Spleen (tissue), 7 donors: ENCODE measurements at regions not wholly inside any gene's neighbourhood (a gene's known extent, or its start where the extent isn't known, plus 50 kb on each side); places are given as distances from the start of the nearest gene placed in this dataset.

ENCODE experiments used
- POLR2A ChIP-seq, 3 donors: fragments of 450-650 bp; IDR thresholded peaks; one replicate each; pipeline ENCODE4 v1.5.1; 2017; ENCODE audit warnings: antibody characterized with exemption in 3 of 3, mild to moderate bottlenecking in 1 of 3
- TF ChIP-seq, protein P1 (sequence below), 11 experiments: fragments of 200-600 bp in 7 of 11; fragments of 450-650 bp in 4 of 11; sonication (generic) in 4 of 11; IDR thresholded peaks in 8 of 11; conservative IDR thresholded peaks in 3 of 11; 1 replicate in 7 of 11; 2 replicates in 4 of 11; pipeline versions ENCODE4 v1.4.0 to v1.8.0; 2016 to 2021; ENCODE audit warnings: antibody characterized with exemption in 11 of 11, inconsistent platforms in 4 of 11, mild to moderate bottlenecking in 1 of 11
- donor health status: DM: no; HTN: no; CAD: no; lungs with moderate emphysema.
- donor health status: DM: no; HTN: no; CAD: no.
- donor health status: DM: no; HTN: no; CAD: no.

DNA sequence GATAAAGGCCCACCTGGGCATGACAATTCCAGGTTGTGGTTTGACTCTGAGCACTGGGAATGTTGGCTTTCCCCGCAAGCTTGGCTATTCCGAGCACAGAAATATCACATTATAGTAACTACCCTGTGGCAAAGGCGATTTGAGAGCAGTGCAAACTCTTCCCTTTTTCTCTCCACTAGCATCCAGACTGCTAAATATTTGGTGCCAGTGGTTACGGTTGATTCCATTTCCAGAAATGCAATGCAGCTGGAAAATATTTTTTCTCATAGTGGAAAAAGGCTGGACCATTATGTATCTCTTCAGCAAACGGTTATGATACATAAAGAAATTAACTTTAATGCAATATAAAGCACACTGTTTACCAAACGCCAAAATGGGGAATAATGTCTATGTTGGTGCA, 158.0 kb downstream of the ENC1 start:
- TF ChIP-seq, protein P1, sequence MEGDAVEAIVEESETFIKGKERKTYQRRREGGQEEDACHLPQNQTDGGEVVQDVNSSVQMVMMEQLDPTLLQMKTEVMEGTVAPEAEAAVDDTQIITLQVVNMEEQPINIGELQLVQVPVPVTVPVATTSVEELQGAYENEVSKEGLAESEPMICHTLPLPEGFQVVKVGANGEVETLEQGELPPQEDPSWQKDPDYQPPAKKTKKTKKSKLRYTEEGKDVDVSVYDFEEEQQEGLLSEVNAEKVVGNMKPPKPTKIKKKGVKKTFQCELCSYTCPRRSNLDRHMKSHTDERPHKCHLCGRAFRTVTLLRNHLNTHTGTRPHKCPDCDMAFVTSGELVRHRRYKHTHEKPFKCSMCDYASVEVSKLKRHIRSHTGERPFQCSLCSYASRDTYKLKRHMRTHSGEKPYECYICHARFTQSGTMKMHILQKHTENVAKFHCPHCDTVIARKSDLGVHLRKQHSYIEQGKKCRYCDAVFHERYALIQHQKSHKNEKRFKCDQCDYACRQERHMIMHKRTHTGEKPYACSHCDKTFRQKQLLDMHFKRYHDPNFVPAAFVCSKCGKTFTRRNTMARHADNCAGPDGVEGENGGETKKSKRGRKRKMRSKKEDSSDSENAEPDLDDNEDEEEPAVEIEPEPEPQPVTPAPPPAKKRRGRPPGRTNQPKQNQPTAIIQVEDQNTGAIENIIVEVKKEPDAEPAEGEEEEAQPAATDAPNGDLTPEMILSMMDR (IDR thresholded peaks at IDR 0.05 in 8 of 11, conservative IDR thresholded peaks at IDR 0.05 in 3 of 11) = no peak
- no peak for TF ChIP-seq POLR2A (IDR thresholded peaks at IDR 0.05)
